ENCODE measurements at regions not wholly inside any gene's neighbourhood (a gene's known extent, or its start where the extent isn't known, plus 50 kb on each side); places are given as distances from the start of the nearest gene placed in this dataset.

DNA sequence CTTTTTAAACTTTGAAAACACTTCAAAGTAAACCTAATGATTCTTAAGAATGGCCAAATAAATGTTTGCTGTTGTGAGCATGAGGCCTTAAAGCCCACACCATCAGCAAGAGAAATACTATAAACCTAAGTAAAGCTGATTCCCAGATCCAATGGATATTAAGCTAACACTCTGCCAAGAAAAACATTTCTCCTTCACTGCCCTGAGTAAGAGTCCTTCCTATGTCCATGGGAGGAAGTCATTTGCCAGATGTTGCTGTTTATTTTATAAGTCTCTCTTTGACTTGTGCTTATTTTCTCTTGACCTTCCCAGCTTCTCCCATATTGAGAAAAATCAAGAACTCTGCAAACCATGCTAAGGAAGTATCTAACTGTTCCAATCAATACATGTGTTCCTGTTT, 154.3 kb upstream of the EDNRA start:
- no peak for DNase-seq

DNA sequence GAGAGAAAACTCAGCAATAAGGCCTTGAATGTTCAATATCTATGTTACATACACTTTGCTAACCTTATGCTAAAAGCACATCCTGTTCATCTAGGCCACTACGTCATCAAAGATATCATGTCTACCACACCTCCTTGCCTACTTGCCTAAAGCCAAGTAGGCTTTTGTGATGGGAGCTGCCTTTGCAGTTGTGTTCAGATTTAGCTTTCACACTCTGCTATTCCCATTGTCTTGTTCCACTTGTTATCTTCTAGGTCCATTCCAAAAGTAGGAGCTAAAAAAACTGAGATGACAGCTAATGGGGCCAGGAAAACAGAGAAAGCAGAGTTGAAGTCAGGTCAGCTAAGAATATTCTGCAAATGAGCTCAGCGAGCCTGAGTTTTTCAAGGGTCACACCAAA, 153.6 kb upstream of the EDNRA start:
- no peak for DNase-seq

DNA sequence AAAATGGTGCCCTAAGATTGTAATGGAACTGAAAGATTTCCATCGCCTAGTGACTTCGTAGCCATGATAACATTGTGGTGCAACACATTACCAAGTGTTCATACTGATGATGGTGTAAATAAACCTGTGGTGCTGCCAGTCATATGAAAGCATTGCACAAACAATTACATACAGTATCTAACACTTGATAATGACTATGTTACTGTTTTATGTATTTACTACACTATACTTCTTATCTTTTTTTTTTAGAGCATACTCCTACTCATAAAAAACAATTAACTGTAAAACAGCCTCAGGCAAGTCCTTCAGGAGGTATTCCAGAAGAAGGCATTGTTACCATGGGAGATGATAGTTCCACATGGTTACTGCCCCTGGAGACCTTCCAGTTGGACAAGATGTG, 152.7 kb upstream of the EDNRA start:
- DNase-seq = no peak

DNA sequence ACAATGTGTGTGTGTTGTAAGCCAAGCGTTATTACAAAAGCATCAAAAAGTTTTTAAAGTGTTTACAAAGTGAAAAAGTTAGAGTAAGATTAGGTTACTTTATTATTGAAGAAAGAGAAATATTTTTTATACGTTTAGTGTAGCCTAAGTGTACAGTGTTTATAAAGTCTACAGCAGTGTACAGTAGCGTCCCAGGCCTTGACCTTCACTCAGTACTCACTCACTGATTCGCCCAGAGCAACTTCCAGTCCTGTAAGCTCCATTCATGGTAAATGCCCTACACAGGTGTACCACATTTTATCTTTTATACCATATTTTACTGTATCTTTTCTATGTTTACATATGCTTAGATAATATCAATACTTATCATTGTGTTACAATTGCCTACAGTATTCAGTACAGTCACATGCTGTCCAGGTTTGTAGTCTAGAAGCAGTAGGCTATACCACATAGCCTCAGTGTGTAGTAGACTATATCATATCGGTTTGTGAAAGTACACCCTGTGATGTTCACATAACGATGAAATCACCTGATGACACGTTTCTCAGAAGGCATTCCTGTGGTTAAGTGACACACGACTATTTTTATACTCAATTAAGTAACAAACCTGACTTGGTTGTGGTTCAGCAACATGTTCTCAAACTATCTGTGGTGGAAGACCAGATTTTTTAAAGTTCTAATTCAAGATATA, 152.0 kb upstream of the EDNRA start:
- no peak for DNase-seq

DNA sequence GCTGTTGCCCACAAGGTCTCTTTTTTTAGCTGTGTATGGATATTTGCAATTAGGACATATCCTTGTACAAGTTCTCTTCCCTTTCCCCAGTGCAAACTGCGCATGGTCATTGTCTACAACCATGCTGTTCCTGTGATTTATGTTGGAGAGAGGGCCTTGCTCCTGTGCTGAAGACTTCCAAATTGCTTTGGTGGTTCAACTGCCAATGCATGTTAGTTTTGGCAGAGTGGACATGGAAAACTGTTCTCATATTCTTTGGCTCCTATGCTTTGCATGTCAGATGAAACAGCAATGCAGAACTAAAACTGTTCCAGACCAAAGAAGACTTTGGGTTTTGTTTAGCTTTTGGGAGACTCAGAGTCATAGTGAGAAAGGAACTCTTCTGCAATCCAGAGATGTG, 148.8 kb upstream of the EDNRA start:
- no peak for DNase-seq

DNA sequence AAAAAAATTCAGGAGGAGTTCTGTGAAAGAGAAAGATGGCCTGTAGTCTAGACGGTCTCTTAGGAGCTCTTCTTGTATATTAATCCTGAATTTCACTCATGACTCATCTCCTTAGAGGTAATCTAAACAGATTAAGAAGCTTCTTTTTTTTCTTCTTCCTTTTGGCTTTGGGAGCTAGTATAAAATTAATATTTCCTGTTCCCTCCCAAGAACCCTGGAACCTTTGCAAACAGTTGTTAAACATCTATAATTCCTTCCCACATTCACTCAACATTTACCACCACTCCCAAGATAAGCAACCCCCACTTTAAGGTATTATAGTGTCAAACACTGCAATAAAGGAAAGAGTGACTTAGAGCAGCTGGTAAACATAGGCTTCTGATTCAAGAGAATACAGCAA, 146.4 kb upstream of the EDNRA start:
- DNase-seq = no peak

DNA sequence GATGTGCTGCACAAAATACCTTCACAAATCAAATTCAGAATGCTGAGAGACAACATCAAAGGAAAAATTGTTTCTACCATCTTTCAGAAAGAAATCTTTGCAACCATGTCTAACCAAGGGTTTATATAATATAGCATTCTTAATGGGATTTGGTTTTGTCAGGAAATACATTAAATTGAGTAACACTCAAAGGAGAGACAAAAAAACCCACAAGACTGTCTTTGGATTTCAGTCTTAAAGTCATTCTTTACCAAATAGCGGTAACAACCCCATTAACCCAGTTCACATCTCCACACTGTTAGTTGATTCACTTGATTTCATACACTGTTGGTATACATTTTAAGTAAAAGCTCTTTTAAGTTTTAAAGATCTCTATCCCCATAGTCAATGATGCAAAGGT, 145.7 kb upstream of the EDNRA start:
- DNase-seq = no peak

DNA sequence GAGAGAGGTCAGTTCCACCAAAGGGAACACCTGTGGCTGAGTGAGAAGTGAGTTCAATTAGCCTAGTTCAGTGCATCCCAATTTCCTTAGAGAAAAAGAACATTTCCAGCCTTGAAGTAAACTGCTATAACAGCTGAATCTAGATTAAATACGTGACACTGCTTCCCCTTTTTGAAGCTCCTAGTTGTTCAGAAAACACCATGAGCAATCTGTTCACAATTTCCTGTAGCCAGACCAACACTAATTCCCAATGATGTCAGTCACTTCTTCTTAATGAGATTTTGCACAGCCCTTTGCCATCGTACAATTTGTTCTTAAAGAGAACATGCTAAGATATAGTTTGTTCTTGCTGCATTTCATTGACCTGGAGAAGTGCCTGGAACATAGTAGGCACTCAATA, 144.6 kb upstream of the EDNRA start:
- no peak for DNase-seq

DNA sequence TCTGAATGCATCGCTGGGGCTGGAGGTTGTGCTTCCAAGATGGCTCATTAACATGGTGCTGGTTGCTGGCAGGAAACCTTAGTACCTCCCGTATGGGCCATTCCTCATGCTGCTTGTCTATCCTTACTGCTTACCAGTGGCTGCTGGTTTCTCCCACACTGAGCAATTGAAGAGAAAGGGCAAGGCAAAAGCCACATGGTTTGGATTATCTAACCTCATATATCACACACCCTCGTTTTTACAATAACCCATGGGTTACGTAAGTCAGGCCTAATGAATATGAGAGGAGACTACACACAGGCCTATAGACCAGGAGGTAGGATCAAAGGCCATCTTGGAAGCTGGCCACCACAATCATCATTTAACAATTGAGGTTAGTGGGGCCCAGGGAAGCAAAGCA, 141.8 kb upstream of the EDNRA start:
- no peak for DNase-seq

DNA sequence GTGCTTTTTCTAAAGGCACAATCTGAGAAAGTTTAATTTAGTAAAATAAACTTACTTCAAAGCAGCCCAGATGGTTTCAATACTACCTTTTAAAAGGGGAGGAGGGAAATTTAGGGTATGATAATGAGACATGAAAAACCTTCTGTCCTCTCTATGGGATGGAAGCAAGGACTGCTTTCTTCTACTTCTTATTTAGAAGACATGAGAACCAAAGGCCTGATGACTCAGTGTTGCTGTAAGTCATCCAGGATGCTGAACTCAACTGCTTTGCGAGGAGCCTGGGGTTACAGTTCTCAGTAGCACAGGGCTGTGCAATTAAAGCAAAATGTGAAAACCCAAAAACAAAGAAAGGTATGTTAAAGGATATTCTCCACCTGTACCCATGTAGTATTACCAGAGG, 140.8 kb upstream of the EDNRA start:
- no peak for DNase-seq

DNA sequence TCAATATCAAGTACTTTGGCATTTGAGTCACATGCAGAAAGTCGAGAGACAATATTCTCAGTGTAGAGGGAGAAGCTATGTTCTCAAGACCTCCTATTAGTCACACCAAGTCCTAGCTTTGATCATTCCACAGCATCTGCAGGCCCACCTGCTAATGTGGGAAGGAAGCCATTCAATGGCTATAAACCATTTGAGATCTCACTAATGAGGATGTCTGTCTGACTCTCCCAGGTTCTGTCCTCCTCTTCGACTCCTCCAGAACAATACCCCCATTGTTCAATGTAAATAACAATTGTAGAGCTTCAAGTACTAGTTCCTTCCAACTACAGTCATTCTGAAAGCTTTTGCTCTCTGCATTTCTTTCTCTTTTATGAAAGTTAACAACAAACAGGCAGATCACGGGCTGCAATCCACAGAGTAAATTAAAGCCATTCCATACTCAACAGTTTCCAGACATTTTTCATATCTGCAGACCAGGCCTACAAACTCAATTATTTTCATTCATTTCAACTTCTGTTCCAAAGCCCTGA, 140.2 kb upstream of the EDNRA start:
- no peak for DNase-seq

DNA sequence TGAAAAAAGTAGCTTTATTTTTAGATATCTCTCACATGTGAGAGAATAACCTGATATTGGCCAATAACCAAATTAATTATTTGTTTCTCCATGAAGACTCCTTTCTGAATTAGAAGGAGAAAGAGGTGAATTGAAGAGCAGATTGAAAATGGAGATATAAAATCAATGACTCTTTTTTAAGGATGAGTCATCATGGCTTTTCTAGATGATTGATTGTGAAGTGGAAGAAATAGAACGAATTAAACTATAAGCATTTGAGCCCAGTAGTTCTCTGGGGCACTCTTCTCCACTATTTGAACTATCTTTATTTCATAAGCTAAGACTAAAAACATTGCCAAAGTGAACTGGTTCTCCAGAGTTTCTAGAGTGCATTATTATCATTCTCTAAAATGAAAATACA, 137.2 kb upstream of the EDNRA start:
- DNase-seq = no peak

DNA sequence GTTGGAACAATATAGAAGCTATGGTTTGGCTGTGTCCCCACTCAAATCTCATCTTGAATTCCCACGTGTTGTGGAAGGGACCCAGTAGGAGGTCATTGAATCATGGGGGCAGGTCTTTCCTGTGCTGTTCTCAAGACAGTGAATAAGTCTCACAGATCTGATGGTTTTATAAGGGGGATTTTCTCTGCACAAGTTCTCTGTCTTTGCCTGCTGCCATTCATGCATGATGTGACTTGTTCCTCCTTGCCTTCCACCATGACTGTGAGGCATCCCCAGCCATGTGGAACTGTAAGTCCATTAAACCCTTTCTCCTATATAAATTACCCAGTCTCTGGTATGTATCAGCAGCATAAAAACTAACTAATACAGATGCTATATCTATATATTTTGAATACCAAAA, 135.2 kb upstream of the EDNRA start:
- no peak for DNase-seq

DNA sequence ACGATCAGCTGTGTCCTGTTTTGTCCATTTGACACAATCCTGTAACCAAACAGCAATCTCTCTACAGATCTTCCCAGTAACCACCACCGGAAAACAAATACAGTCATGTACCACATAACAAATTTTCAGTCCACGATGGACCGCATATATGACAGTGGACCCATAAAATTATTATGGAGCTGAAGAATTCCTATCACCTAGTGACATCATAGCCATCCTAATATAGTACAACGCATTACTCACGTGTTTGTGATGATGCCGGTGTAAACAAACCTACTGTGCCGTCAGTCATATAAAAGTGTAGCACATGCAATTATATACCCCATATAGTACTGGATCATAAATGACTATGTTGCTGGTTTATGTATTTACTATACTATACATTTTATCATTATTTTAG, 133.7 kb upstream of the EDNRA start:
- DNase-seq = no peak

DNA sequence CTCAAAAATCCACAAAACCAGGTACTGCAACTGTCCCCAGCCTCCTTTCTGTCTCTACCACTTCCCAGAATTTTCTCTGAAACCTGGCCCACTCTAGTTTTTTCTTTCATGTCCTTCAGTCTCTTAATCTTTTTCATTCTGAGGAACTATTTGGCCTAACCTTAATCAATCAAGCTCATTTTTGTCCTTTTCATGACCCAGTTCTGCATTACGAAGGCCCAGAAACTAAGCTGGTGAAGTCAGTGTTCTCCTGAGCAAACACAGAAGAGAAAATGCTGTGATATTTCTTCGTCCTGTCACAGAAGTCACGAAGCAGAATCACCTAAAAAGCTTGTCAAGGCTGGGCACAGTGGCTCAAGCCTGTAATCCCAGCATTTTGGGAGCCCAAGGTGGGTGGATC, 131.7 kb upstream of the EDNRA start:
- DNase-seq = no peak

DNA sequence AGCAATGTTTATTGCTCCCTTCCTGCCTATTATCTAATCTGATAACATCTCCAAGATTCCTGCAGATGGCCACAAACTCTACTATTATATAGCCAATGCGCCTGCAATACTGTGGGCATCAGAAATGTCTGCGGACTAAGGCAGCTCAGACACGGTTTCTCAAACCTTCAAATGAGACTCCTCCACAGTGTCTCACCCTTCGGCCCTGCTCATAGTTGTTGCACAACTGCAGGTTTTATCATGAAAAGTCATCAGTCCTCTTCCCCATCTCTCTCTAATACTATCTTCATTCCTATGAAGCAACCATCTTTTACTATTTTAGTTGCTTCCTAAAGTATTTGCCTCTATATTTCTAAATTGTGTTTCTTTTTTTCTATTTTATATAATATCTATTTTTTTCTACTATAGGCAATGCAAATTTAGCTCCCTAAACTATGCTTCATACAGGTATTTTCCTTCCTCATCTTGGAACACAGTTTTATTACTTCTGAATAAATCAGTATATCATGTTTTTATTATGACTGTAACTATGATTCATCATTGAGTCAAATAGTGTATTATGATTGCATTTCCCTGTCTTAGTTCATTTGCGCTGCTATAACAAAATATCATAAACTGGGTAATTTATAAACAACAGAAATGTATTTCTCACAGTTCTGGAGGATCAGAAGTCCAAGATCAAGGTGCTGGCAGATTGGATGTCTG, 129.7 kb upstream of the EDNRA start:
- DNase-seq = no peak

DNA sequence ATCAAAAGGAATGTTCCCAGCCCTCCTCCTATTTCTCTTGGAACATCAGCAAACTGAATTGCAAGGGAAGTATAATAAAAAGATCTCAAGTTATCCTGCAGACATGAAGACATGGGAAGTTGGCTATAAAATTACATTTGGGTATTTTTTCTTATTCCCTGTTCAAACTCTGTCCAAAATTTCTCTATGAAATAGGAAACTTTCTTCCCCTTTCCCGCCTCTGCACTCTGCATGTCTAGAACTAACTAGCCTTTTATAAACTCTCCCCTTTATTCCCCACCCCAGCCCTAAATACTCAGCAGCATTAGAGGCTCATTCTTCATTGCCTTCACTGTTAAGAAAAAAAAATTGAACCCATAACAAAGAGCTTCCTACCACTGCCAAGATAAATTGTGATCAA, 126.7 kb upstream of the EDNRA start:
- DNase-seq = no peak

DNA sequence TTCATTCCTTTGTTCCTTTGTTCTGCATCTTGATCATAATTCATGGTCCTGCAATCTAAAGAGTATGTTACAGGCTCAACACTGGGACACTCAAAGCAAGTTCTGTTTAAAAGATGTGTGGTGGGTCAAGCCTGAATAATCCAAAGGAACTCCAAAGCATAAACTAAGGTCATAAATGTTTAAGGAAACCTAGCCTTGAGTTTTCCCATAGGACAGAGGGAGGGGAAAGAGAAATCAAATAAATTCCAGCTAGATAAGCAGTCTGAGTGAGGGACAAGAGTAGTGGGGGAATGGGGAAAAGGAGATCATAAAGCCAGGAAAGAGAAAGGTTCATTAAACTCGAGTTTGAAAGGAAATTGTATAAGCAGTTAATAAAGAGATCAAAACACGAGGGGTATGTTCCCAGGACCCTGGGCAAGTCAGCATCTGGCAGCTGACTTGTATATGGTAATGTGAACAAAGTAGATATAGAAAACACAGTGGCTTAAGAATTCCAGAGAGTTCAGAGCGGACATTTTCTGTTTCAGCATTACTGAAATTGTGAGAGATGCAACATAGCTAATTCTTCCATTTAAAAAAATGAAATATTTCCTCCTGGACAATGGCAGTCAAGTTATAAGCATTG, 125.8 kb upstream of the EDNRA start:
- no peak for DNase-seq

DNA sequence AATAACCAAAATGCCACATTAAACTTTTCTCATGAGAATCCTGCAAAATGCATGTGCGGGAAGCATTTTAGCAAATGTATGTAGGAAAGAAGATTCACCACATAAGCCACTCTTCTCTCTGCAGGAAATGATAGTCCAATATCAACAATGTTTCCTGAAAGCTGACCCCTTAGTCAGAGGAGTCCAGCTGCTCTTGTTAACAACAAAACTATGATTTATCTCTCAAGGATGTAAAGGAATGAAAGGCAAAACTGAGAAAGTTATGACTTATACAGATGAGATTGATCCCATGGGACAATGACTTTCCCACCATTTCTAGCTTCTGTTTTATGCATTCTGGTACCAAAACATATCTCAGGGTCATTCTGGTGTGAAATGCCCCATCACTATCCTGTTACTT, 125.0 kb upstream of the EDNRA start:
- no peak for DNase-seq

DNA sequence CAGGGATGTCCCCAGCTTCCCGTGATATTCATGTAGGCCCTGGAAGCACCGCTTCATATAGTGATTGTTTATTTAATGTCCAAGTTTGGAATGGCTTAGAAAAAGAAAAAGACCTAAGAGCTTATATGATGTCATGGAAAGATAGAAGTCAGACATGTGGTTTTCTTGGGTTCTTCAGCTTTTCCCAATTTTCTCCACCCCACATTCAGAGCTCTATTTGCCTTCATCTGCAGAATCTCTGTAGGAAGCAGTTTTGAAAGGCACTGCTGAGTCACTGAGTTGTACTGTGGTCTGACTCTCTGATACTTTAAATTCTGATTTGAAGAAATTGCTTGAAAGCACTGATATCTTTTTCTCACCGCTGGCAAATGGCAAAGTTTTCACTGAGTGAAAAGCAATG, 120.6 kb upstream of the EDNRA start:
- DNase-seq = no peak

DNA sequence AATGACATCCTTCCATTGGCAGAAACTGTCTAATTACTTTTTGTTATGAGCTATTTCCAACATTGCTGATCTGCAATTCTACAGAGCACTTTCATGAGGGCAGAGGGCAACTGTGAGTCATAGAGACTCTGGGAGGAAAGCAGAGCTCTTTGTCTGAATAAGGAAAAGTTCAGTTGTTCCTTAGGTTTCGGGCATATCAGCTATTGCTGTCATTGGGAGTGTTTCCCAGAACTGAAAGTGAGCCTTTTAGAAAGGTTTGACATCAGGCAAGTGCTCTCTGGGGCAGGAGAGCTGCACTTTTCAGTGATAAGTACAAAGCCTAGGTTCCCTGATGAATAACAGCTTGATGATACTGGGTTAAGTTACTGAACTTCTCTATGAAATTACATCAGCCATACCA, 119.2 kb upstream of the EDNRA start:
- no peak for DNase-seq

DNA sequence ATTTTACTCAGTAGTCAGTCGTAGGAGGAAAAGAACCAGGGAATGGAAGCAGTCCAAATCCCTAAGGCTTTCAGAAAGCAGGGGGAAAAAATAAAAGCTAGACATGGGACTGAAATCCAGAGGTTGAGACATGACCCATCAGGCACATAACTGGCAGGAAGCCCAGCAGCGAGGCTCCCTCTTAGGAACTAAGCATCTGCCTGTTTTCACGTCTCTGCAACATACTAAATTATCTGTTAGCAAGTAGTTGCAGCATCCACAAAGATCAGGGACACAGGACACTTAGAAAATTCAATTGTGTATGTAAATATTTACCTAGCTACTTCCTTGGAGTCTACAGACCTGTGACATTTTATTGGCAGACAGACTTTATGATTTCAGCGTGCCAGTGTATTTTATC, 118.0 kb upstream of the EDNRA start:
- no peak for DNase-seq

DNA sequence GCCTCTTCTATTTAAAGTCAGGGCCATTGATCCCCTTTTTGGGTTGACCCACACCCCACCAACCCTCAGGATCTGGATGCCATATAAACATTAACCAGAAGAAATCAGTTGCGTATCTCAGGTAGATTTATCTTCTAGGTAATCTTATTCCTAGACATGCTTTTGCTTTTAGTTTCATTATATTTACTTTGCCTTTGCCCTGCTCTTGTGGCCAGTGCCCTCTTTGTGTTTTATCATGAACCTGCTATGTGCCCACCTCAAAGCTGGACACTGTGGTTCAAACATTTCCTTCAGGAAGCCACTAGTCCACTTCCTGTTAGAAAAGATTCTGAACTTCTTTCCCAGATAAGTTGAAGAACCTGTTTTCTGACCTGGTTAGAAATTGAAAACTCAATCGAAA, 117.4 kb upstream of the EDNRA start:
- DNase-seq = no peak

DNA sequence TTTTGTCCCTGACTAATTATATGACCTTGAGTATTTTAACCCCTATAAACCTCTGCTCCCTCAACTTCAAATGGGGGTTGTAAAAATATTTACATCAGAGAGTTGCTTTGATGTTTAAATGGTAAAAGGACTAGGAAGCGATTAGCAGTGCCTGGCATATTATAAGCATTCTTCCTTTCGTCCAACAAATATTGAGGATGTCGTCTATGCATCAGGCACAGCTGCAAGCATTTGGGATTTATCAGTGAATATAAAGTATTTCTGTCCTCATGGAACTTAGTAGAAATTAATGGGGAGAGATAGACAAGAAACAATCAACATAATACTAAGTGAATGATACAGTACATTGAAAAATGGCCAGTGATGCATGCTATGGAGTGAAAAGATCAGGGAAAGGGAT, 115.5 kb upstream of the EDNRA start:
- no peak for DNase-seq

Measured in stimulated activated CD4-positive, alpha-beta T cell treated with anti-CD3 and anti-CD28 coated beads, Interleukin-2, amount 100 ng/mL, for 48 hours (primary cell).